Osteocyte (in vitro differentiated cells): ENCODE measurements at regions not wholly inside any gene's neighbourhood (a gene's known extent, or its start where the extent isn't known, plus 50 kb on each side); places are given as distances from the start of the nearest gene placed in this dataset.

Experiments used
- DNase-seq: peaks from one replicate; pipeline ENCODE4 v3.0.0; 2021; ENCODE audit warnings: mixed read lengths; ENCODE audit not compliant: unreplicated experiment; ENCODE audit errors: extremely low spot score
- H3K27ac Mint-ChIP-seq: one replicate; pipeline ENCODE4 v1.8.0; 2021; ENCODE audit warnings: mild to moderate bottlenecking, mixed read lengths; ENCODE audit not compliant: unreplicated experiment
- H3K27me3 Mint-ChIP-seq: one replicate; pipeline ENCODE4 v1.8.0; 2021; ENCODE audit warnings: mixed read lengths; ENCODE audit not compliant: unreplicated experiment
- H3K36me3 Mint-ChIP-seq: one replicate; pipeline ENCODE4 v1.8.0; 2021; ENCODE audit warnings: mixed read lengths; ENCODE audit not compliant: unreplicated experiment
- H3K4me1 Mint-ChIP-seq: one replicate; pipeline ENCODE4 v1.8.0; 2021; ENCODE audit warnings: mixed read lengths; ENCODE audit not compliant: unreplicated experiment
- H3K4me3 Mint-ChIP-seq: one replicate; pipeline ENCODE4 v1.8.0; 2021; ENCODE audit warnings: mild to moderate bottlenecking, moderate library complexity, mixed read lengths; ENCODE audit not compliant: unreplicated experiment
- H3K9me3 Mint-ChIP-seq: one replicate; pipeline ENCODE4 v1.8.0; 2021; ENCODE audit warnings: mixed read lengths; ENCODE audit not compliant: unreplicated experiment
- TF ChIP-seq, protein P1 (sequence below): fragments of 200-600 bp; sonication (generic); IDR thresholded peaks from 2 replicates; pipeline ENCODE4 v1.5.0; 2021; ENCODE audit warnings: antibody characterized with exemption, mild to moderate bottlenecking, moderate library complexity

DNA sequence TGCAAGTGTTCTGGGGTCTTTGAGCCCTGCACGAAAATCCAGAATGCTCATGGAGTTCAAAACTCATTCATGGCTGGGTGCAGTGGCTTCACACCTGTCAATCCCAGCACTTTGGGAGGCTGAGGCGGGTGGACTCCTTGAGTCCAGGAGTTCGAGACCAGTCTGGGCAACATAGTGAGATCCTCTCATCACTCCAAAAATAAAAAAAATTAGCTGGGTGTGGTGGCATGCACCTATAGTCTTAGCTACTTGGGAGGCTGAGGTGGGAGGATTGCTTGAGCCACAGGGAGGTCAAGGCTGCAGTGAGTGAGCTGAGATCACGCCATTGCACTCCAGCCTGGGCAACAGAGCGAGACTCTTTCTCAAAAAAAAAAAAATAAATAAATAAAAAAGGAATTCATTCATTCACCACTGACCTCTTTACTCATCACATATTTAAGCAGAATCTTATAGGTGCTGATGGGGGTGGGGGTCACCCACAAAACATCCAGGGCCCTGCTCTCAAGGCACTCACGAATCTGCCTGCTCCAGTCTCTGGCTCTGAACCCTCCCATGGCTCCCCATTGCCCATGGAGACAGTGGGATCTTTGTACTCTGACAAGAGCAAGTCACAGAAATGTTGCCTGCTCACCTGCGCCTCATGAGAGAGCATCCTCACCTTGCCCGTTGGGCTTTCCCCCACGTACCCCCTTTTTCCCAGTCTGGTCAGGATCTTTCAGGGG is 76.7 kb upstream of the IER5L start:
- DNase-seq: no peak
- Mint-ChIP-seq H3K27ac (no peak overlapping the region), H3K4me3 (no peak overlapping the region), H3K27me3 (peaks cover 9% of the 10 kb centered on the region), H3K4me1 (peaks cover 16% of the 10 kb centered on the region), H3K9me3 (no peaks in the 10 kb centered on the region), H3K36me3 (no peaks in the 10 kb centered on the region)
- TF ChIP-seq, protein P1, sequence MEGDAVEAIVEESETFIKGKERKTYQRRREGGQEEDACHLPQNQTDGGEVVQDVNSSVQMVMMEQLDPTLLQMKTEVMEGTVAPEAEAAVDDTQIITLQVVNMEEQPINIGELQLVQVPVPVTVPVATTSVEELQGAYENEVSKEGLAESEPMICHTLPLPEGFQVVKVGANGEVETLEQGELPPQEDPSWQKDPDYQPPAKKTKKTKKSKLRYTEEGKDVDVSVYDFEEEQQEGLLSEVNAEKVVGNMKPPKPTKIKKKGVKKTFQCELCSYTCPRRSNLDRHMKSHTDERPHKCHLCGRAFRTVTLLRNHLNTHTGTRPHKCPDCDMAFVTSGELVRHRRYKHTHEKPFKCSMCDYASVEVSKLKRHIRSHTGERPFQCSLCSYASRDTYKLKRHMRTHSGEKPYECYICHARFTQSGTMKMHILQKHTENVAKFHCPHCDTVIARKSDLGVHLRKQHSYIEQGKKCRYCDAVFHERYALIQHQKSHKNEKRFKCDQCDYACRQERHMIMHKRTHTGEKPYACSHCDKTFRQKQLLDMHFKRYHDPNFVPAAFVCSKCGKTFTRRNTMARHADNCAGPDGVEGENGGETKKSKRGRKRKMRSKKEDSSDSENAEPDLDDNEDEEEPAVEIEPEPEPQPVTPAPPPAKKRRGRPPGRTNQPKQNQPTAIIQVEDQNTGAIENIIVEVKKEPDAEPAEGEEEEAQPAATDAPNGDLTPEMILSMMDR: no peak

DNA sequence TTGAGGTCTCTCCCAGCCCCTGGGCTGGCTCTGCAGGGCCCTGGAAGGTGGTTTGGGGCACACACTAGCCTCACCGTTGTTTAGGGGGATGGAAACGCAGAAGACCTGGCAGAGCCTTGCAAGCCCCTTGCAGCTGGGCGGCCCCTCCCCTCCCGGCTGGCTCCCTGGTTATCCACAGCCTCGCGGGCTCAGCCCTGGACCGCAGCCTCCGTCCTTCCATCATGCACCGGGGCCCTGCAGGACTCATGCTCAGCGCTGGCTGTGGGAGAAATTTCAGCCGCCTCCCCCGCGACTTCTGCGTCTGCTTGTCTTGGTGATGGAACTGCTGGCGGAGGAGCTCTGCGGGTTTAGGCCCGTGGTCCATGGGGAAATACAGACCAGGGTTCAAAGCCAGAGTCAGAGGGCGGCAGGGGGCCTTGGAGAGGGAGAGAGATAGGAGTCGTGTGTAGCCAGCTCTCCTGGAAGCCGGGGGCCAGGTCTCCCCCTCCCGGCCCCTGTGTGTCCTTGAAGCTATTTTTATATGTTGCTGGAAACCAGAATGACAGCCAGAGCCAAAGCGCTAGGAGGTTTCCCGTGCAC is 75.8 kb upstream of the IER5L start:
- TF ChIP-seq, protein P1: no peak
- Mint-ChIP-seq H3K9me3 (no peaks in the 10 kb centered on the region), H3K36me3 (no peaks in the 10 kb centered on the region), H3K4me1 (peaks cover 13% of the 10 kb centered on the region), H3K4me3 (no peak overlapping the region), H3K27me3 (peaks cover 6% of the 10 kb centered on the region), H3K27ac (no peak overlapping the region)
- no peak for DNase-seq

DNA sequence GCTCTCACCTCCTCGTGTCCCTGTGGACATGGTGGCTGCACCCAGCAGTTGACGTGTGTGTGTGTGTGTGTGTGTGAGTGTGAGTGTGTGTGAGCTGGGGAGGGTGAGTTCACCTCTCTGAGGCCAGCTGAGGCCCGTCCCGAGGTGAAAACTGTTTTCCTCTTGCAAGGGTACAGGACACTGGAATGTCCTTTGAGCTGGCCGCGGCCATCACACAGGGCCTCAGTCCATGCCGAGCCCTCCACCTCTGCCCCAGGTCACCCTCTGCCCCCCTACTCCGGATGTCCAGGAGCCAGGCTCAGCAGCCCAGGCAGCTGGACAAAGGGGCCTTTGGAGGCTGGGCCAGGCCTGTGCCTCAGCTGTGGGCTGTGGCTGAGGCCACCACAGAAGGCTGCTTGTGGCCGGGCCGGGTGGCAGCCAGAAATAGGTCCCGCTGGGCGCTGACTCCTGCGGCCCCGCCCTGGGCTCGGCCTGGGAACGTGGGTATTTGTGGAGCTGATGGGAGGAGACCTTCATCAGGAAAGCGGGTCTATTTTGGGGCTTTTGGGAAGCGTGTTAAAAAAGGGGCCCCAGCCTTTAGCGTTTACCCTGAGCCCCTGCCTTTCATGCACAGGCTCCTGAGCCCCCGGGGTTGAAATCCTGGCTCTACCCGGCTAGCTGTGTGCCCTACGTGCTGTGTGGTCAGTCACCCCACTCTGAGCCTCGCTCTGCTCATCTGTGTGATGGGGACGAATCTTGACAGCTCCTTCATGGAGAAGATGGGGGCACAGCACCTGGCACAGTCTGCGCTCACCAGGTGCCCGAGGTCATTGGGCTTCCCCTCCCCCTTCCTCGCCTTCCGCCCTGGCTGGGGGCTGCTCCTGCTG is 75.1 kb upstream of the IER5L start:
- Mint-ChIP-seq H3K4me1 (peaks cover 9% of the 10 kb centered on the region), H3K4me3 (no peak overlapping the region), H3K27ac (no peak overlapping the region), H3K36me3 (no peaks in the 10 kb centered on the region), H3K27me3 (peaks cover 5% of the 10 kb centered on the region), H3K9me3 (no peaks in the 10 kb centered on the region)
- no peak for DNase-seq
- TF ChIP-seq, protein P1: no peak

DNA sequence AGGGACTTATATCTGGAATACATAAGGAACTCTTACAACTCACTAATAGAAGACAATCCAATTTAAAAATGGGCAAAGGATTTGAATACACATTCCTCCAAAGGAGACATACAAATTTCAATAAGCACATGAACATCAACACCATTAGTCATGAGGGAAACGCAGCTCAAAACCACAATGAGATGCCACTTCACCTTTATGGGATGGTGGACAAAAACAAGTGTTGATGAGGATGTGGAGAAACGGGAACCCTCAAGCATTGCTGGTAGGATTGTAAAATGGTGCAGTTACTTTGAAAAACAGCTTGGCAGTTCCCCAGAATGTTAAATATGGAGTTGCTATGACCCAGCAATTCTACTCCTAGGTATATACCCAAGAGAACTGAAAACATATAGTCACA is 72.7 kb upstream of the IER5L start:
- Mint-ChIP-seq H3K27me3 (peaks cover 5% of the 10 kb centered on the region), H3K27ac (no peak overlapping the region), H3K36me3 (no peaks in the 10 kb centered on the region), H3K4me1 (peaks cover 6% of the 10 kb centered on the region), H3K9me3 (no peaks in the 10 kb centered on the region), H3K4me3 (no peak overlapping the region)
- TF ChIP-seq, protein P1: no peak
- no peak for DNase-seq
